ENCODE measurements at regions not wholly inside any gene's neighbourhood (a gene's known extent, or its start where the extent isn't known, plus 50 kb on each side); places are given as distances from the start of the nearest gene placed in this dataset.

DNA sequence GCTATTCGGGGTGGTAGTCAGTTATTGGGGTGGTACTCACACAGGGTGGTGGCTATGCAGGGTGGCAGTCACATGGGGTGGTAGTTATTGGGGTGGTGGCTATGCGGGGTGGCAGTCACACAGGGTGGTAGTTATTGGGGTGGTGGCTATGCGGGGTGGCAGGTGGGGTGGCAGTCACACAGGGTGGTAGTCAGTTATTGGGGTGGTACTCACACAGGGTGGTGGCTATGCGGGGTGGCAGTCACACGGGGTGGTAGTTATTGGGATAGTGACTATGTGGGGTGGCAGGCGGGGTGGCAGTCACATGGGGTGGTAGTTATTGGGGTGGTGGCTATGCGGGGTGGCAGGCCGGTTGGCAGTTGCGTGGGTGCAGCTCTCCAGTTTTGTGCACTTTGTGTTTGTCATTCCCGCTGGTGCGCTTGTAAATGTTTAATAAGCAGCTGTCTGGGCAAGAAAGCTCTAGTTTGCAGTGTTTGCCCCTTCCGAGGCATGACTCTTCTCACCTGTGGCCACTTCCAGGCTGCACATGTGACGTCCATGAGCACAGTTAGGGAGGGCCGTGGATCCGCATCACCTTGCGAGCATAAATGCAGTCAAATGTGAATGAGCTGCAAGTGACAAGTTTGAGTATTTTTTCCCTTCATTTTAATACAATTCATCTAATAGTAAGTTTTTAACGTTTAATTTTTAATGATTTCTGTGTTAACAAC is 219.0 kb upstream of the CST7 start:
- FAIRE-seq, result no peak

DNA sequence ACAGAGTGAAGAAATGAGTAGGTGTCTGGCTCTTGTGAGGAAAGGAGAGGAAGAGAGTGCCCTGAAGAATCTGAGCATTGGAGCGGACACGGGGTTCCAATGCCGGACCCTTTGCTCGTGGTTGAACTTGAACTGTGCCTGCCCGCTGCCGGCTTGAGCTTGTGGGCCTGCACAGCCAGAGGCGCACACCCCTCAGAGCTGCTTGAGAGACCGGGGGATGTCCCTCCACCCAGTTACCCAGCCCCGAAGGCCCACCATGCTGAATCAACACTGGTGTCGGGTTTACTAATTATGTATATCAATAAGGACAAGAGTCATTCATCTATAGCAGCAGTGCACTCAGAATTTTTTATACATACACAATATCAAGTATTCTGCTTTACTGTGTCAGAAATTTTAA is 218.3 kb upstream of the CST7 start:
- DNase-seq (ENCODE audit: insufficient read length, low spot score) (no peak), FAIRE-seq (no peak)
- TF ChIP-seq POLR2AphosphoS5 (IDR thresholded peaks at IDR 0.05; ENCODE audit: low read depth, low read length), result no peak
- TF ChIP-seq PAX5 (IDR thresholded peaks at IDR 0.05; ENCODE audit: insufficient read depth, low read length, severe bottlenecking), result no peak

More for the DNA sequence above, 219.0 kb upstream of the CST7 start:
- no peak for DNase-seq (ENCODE audit: insufficient read length, low spot score)
- no peak for TF ChIP-seq TAF1 (IDR thresholded peaks at IDR 0.05; ENCODE audit: low read depth, low read length)
- no peak for TF ChIP-seq PAX5 (IDR thresholded peaks at IDR 0.05; ENCODE audit: insufficient read depth, low read length, severe bottlenecking)
- no peak for TF ChIP-seq POU2F2 (IDR thresholded peaks at IDR 0.05; ENCODE audit: low read depth, low read length)
- no peak for TF ChIP-seq POLR2AphosphoS5 (IDR thresholded peaks at IDR 0.05; ENCODE audit: low read depth, low read length)
- no peak for TF ChIP-seq POLR2A (IDR thresholded peaks at IDR 0.05; ENCODE audit: low read depth, low read length)

DNA sequence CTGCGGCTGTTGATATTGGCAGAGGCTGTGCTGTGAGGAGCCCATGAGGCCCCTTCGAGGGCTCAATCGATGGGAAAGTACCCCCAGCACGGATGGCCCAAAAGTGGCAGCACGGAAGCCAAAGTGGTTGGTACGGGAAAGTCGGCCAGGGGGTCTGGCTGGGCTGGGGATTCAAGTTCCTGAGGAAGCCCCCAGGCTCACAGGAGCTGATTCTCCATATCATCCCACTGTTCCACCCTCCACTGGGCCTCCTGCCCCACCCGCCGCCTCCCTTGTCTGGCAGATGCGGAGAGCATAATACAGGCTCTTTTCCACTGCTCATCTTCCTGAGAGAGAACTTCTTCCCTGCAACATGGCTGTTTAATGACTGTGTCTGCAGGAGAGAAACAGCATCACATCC is 217.8 kb upstream of the CST7 start:
- FAIRE-seq (no peak), DNase-seq (ENCODE audit: insufficient read length, low spot score) (no peak)
- TF ChIP-seq SPI1 (IDR thresholded peaks at IDR 0.05; ENCODE audit: low read depth, low read length) (no peak), TAF1 (IDR thresholded peaks at IDR 0.05; ENCODE audit: low read depth, low read length) (no peak), POU2F2 (IDR thresholded peaks at IDR 0.05; ENCODE audit: low read depth, low read length) (no peak), POLR2A (IDR thresholded peaks at IDR 0.05; ENCODE audit: low read depth, low read length) (no peak)

DNA sequence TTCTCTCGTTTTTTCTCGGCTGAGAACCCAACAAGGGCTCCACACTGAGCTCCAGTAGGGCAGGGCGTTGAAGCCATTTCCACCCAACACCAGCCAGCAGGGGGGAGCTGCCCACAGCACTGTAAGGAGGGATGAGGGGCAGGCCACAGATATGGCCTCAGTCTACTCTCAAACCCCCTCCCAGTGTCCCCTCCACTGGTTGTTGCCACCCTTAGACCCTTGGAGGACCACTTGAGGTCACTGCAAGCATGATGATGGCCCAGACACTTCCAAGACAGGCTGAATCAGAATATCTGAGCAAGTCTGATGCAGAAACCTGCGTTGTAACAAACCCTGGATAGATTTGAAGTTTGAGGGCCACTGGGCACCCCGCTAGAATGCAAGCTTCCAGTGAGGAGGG is 217.0 kb upstream of the CST7 start:
- FAIRE-seq (no peak), DNase-seq (ENCODE audit: insufficient read length, low spot score) (no peak)
- TF ChIP-seq TAF1 (IDR thresholded peaks at IDR 0.05; ENCODE audit: low read depth, low read length), result no peak
- no peak for TF ChIP-seq POU2F2 (IDR thresholded peaks at IDR 0.05; ENCODE audit: low read depth, low read length)
- no peak for TF ChIP-seq SPI1 (IDR thresholded peaks at IDR 0.05; ENCODE audit: low read depth, low read length)
- no peak for TF ChIP-seq POLR2AphosphoS5 (IDR thresholded peaks at IDR 0.05; ENCODE audit: low read depth, low read length)
- TF ChIP-seq PAX5 (IDR thresholded peaks at IDR 0.05; ENCODE audit: insufficient read depth, low read length, severe bottlenecking), result no peak
- no peak for TF ChIP-seq POLR2A (IDR thresholded peaks at IDR 0.05; ENCODE audit: low read depth, low read length)

DNA sequence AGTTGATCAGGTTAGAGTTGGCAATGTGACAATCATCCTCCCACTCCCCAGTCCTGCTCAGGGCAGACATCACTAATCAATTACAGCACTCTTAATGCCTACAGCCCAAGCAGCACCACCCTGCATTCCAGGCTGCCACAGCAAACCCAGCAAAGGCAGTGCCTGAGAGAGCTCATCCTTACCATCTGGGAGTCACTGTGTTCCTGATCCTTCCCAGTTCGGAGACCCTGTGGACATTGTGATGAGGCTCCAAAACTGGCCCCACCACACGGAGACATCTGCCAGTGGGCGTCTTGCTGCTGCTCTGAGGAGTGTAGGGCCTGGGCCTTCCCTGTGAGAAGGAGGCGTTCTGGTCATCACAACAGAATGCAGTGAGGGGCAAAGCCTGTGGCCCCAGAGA is 216.5 kb upstream of the CST7 start:
- TF ChIP-seq SPI1 (IDR thresholded peaks at IDR 0.05; ENCODE audit: low read depth, low read length), result no peak
- no peak for TF ChIP-seq POLR2AphosphoS5 (IDR thresholded peaks at IDR 0.05; ENCODE audit: low read depth, low read length)
- TF ChIP-seq TAF1 (IDR thresholded peaks at IDR 0.05; ENCODE audit: low read depth, low read length), result no peak
- TF ChIP-seq PAX5 (IDR thresholded peaks at IDR 0.05; ENCODE audit: insufficient read depth, low read length, severe bottlenecking), result no peak
- TF ChIP-seq POLR2A (IDR thresholded peaks at IDR 0.05; ENCODE audit: low read depth, low read length), result no peak
- TF ChIP-seq POU2F2 (IDR thresholded peaks at IDR 0.05; ENCODE audit: low read depth, low read length), result no peak
- DNase-seq (ENCODE audit: insufficient read length, low spot score) (no peak), FAIRE-seq (no peak)

DNA sequence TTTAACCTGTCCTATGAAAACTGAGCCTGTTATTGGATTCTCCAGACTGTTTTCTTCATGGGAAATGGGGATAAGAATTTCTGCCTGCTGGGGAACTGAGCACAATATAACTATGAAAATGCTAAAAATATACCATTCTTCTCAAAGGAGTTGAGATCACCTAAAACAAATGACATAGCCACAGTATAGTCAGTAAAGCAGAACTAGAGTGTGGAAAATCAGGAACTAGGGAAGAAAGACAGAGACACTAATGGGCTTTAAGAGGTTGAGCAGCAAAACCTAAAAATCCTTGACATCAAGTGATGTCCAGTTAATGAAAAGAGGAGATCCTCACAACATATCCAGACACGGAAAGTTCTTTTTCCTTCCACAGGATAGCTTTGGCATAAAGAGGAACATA is 215.7 kb upstream of the CST7 start:
- DNase-seq (ENCODE audit: insufficient read length, low spot score) (no peak), FAIRE-seq (no peak)
- TF ChIP-seq SPI1 (IDR thresholded peaks at IDR 0.05; ENCODE audit: low read depth, low read length), result no peak
- TF ChIP-seq PAX5 (IDR thresholded peaks at IDR 0.05; ENCODE audit: insufficient read depth, low read length, severe bottlenecking), result no peak
- no peak for TF ChIP-seq POU2F2 (IDR thresholded peaks at IDR 0.05; ENCODE audit: low read depth, low read length)
- TF ChIP-seq TAF1 (IDR thresholded peaks at IDR 0.05; ENCODE audit: low read depth, low read length), result no peak
- no peak for TF ChIP-seq POLR2A (IDR thresholded peaks at IDR 0.05; ENCODE audit: low read depth, low read length)
- no peak for TF ChIP-seq POLR2AphosphoS5 (IDR thresholded peaks at IDR 0.05; ENCODE audit: low read depth, low read length)

DNA sequence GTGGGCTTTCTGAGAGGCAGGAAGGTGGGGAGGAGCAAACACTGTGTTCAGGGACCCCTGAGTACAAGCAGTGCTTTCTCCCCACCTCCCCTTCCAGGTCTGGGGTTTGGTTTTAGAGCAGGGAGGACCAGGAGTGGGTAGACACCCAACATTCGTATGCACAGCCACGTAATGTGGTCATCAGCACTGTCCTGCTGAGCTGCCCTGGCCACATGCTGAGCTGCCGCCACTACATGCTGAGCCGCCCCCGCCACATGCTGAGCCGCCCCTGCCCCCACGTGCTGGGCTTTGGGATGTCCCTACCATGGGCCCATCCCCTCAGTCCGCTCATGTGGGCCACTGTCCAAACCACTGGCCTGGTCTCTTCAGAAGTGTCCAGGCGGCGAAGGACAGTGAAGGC is 214.9 kb upstream of the CST7 start:
- TF ChIP-seq POU2F2 (IDR thresholded peaks at IDR 0.05; ENCODE audit: low read depth, low read length) (no peak), POLR2A (IDR thresholded peaks at IDR 0.05; ENCODE audit: low read depth, low read length) (no peak), POLR2AphosphoS5 (IDR thresholded peaks at IDR 0.05; ENCODE audit: low read depth, low read length) (no peak), SPI1 (IDR thresholded peaks at IDR 0.05; ENCODE audit: low read depth, low read length) (no peak), PAX5 (IDR thresholded peaks at IDR 0.05; ENCODE audit: insufficient read depth, low read length, severe bottlenecking) (no peak), TAF1 (IDR thresholded peaks at IDR 0.05; ENCODE audit: low read depth, low read length) (no peak)

DNA sequence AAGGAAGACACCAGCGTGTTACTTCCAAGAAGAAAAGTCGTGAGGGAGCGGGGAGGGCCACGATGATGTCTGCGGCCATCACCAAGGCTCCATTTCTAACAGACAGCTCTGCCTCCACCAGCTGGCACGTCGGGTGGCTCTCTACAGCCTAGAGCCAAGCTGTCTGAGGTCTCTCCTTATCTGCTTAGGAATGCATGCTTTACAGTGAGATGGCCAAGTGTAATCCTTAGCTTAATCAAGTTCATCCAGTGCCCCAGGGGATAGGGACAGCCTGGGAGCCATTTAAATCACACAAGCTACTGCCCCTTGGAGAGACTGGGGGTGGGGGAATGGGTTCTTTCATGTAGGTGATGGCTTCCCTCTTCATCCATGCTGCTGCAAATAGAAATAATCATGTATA is 213.8 kb upstream of the CST7 start:
- DNase-seq (ENCODE audit: insufficient read length, low spot score) (no peak), FAIRE-seq (no peak)
- no peak for TF ChIP-seq TAF1 (IDR thresholded peaks at IDR 0.05; ENCODE audit: low read depth, low read length)
- no peak for TF ChIP-seq PAX5 (IDR thresholded peaks at IDR 0.05; ENCODE audit: insufficient read depth, low read length, severe bottlenecking)
- no peak for TF ChIP-seq SPI1 (IDR thresholded peaks at IDR 0.05; ENCODE audit: low read depth, low read length)
- TF ChIP-seq POU2F2 (IDR thresholded peaks at IDR 0.05; ENCODE audit: low read depth, low read length), result no peak

More for the DNA sequence above, 214.9 kb upstream of the CST7 start:
- no peak for FAIRE-seq
- no peak for DNase-seq (ENCODE audit: insufficient read length, low spot score)

DNA sequence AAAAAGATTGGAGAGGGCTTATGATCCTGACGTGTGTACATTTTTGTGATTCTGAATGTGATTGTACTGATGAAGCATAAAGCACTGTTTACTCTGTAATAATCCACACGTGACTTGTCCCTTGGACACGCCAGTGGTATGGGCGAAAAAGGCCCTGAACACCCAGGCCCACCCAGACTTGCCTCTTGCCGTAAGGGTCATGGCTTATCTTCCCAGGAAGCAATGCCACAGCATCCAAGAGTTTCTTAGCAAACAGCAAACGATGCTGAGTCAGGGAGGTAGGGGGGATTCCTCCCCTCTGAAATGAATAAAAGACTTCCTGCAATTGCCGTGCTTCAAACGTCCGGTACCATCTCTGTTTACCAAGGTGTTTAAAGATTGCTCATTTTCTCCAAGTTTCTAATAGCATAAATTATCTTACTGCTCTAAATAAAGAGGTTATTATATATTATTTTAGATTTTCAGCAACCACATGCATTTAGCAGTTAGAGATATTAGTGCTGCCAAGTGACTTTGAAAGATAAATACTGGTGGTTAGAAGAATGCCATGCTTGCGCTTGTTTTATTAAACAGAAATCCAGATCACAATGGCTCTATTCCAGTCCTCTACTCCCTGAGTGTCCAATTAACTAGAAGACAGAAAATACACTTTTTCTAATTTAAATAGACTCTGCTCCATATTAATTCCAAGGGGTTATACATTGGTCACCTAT is 212.8 kb upstream of the CST7 start:
- no peak for TF ChIP-seq TAF1 (IDR thresholded peaks at IDR 0.05; ENCODE audit: low read depth, low read length)
- TF ChIP-seq POU2F2 (IDR thresholded peaks at IDR 0.05; ENCODE audit: low read depth, low read length), result no peak
- no peak for DNase-seq (ENCODE audit: insufficient read length, low spot score)
- no peak for FAIRE-seq

DNA sequence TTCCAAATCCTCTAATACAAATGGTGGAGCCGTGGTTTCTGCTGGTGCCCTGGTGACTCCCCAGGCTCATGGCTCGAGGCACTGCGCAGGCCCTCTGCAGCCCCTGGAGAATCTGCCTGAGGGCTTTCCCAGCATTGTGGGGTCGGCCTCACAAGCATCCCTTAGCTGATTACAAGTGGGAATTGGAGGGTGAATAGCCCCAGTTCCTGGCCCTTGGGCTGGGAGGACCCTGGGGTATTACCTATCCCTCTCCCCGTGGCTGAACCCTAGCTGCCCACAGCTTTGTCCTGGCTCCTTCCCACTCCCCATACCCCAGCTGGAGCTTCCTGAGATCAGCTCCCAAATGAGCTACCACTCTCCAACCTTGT is 212.2 kb upstream of the CST7 start:
- no peak for FAIRE-seq
- DNase-seq (ENCODE audit: insufficient read length, low spot score), result no peak
- no peak for TF ChIP-seq POLR2AphosphoS5 (IDR thresholded peaks at IDR 0.05; ENCODE audit: low read depth, low read length)
- TF ChIP-seq POLR2A (IDR thresholded peaks at IDR 0.05; ENCODE audit: low read depth, low read length), result no peak
- TF ChIP-seq POU2F2 (IDR thresholded peaks at IDR 0.05; ENCODE audit: low read depth, low read length), result no peak

Measured in GM12891 (cell line).